SIG-M5 treated with dmso at 0.1 percent for 504 hours (cell line): ENCODE measurements at regions not wholly inside any gene's neighbourhood (a gene's known extent, or its start where the extent isn't known, plus 50 kb on each side); places are given as distances from the start of the nearest gene placed in this dataset.

Source experiments
- DNase-seq: peaks from one replicate; lab custom pipeline; 2025; ENCODE audit not compliant: unreplicated experiment; lab: John Stamatoyannopoulos, UW

- DNase-seq, result no peak
Measured at GRCh38 chr20:61050336-61050890, 201.6 kb upstream of the CDH4 start.

GRCh38 chr20:61052195-61052750 is 199.8 kb upstream of the CDH4 start:
- no peak for DNase-seq

- DNase-seq, result no peak
Measured at GRCh38 chr20:61052776-61053442, 199.2 kb upstream of the CDH4 start.

- DNase-seq, result no peak
Measured at GRCh38 chr20:61053487-61053886, 198.6 kb upstream of the CDH4 start.

- DNase-seq, result no peak
Measured at GRCh38 chr20:61053889-61054288, 198.2 kb upstream of the CDH4 start.

- no peak for DNase-seq
Measured at GRCh38 chr20:61054411-61054810, 197.7 kb upstream of the CDH4 start.

- DNase-seq, result no peak
Measured at GRCh38 chr20:61055180-61056010, 196.7 kb upstream of the CDH4 start.

- no peak for DNase-seq
Measured at GRCh38 chr20:61056116-61056515, 195.9 kb upstream of the CDH4 start.

GRCh38 chr20:61056627-61057442 is 195.2 kb upstream of the CDH4 start:
- no peak for DNase-seq

- DNase-seq, result no peak
Measured at GRCh38 chr20:61057443-61058121, 194.5 kb upstream of the CDH4 start.

- DNase-seq, result no peak
Measured at GRCh38 chr20:61061981-61062380, 190.1 kb upstream of the CDH4 start.

GRCh38 chr20:61065853-61066252 is 186.2 kb upstream of the CDH4 start:
- DNase-seq, result no peak

- no peak for DNase-seq
Measured at GRCh38 chr20:61066526-61066925, 185.5 kb upstream of the CDH4 start.

- no peak for DNase-seq
Measured at GRCh38 chr20:61067221-61067620, 184.8 kb upstream of the CDH4 start.

GRCh38 chr20:61072398-61072797 is 179.7 kb upstream of the CDH4 start:
- no peak for DNase-seq

- no peak for DNase-seq
Measured at GRCh38 chr20:61073376-61073775, 178.7 kb upstream of the CDH4 start.

- no peak for DNase-seq
Measured at GRCh38 chr20:61082720-61083119, 169.3 kb upstream of the CDH4 start.

GRCh38 chr20:61083431-61083830 is 168.6 kb upstream of the CDH4 start:
- DNase-seq, result no peak

- no peak for DNase-seq
Measured at GRCh38 chr20:61086031-61086430, 166.0 kb upstream of the CDH4 start.

- no peak for DNase-seq
Measured at GRCh38 chr20:61090541-61090940, 161.5 kb upstream of the CDH4 start.

- DNase-seq, result no peak
Measured at GRCh38 chr20:61092251-61092650, 159.8 kb upstream of the CDH4 start.
